Activated CD8-positive, alpha-beta T cell treated with anti-CD3 and anti-CD28 coated beads, Interleukin-2, amount 10 ng/mL, durations not matched to agents 7 days and 5 days (primary cell): ENCODE measurements at regions not wholly inside any gene's neighbourhood (a gene's known extent, or its start where the extent isn't known, plus 50 kb on each side); places are given as distances from the start of the nearest gene placed in this dataset.
"Not testable (repeated sequence)": the region's sequence is repeated elsewhere in the genome, so short reads cannot be mapped to it uniquely, and the experiment has no call there.

Experiments used
- ATAC-seq: fragments of 150-1000 bp; cut with Tn5 transposase; one replicate; pipeline ENCODE4 v1.10.0; 2021; ENCODE audit warnings: moderate library complexity
- CTCF ChIA-PET: fragments of 350-600 bp; sonication (Branson Sonifier 250); formaldehyde crosslinking; loops from one replicate; lab custom pipeline; 2021; ENCODE audit warnings: antibody characterized with exemption; lab: Charles Lee
- POLR2A ChIA-PET: fragments of 350-600 bp; sonication (Branson Sonifier 250); formaldehyde crosslinking; loops from one replicate; lab custom pipeline; 2021; ENCODE audit warnings: antibody characterized with exemption; lab: Charles Lee
- DNase-seq: peaks from one replicate; pipeline ENCODE4 v3.0.0-alpha.2; 2020
- H3K27ac Mint-ChIP-seq: one replicate; pipeline ENCODE4 v1.8.0; 2021; ENCODE audit warnings: mild to moderate bottlenecking, mixed read lengths
- H3K27me3 Mint-ChIP-seq: one replicate; pipeline ENCODE4 v1.8.0; 2021; ENCODE audit warnings: low read depth, mixed read lengths
- H3K36me3 Mint-ChIP-seq: one replicate; pipeline ENCODE4 v1.8.0; 2021; ENCODE audit warnings: low read depth, mixed read lengths
- H3K4me1 Mint-ChIP-seq: one replicate; pipeline ENCODE4 v1.8.0; 2021; ENCODE audit warnings: low read depth, mixed read lengths
- H3K4me3 Mint-ChIP-seq: one replicate; pipeline ENCODE4 v1.8.0; 2021; ENCODE audit warnings: mild to moderate bottlenecking, mixed read lengths
- H3K9me3 Mint-ChIP-seq: one replicate; pipeline ENCODE4 v1.8.0; 2022; ENCODE audit warnings: mixed read lengths; ENCODE audit not compliant: insufficient read depth

GRCh38 chr5:116887104-116887503 is 312.5 kb upstream of the SEMA6A start:
- ATAC-seq, result no peak
- Mint-ChIP-seq H3K27me3 (no peaks in the 10 kb centered on the region), H3K36me3 (no peaks in the 10 kb centered on the region), H3K27ac (no peak overlapping the region), H3K4me3 (no peak overlapping the region), H3K9me3 (no peaks in the 10 kb centered on the region), H3K4me1 (no peaks in the 10 kb centered on the region)
- CTCF ChIA-PET, result no interaction called here
- DNase-seq, result no peak
- POLR2A ChIA-PET, result no interaction called here

GRCh38 chr5:116885825-116886224 is 311.2 kb upstream of the SEMA6A start:
- H3K9me3 Mint-ChIP-seq, result no peaks in the 10 kb centered on the region
- ATAC-seq, result no peak
- no peak overlapping the region for H3K4me3 Mint-ChIP-seq
- H3K4me1 Mint-ChIP-seq, result no peaks in the 10 kb centered on the region
- H3K27me3 Mint-ChIP-seq, result no peaks in the 10 kb centered on the region
- ChIA-PET CTCF (no interaction called here), POLR2A (no interaction called here)
- DNase-seq, result no peak
- H3K36me3 Mint-ChIP-seq, result no peaks in the 10 kb centered on the region
- H3K27ac Mint-ChIP-seq, result no peak overlapping the region

GRCh38 chr5:116883875-116884274 is 309.3 kb upstream of the SEMA6A start:
- no peaks in the 10 kb centered on the region for H3K36me3 Mint-ChIP-seq
- H3K27ac Mint-ChIP-seq, result no peak overlapping the region
- DNase-seq (no peak), ATAC-seq (no peak)
- no peaks in the 10 kb centered on the region for H3K9me3 Mint-ChIP-seq
- no peak overlapping the region for H3K4me3 Mint-ChIP-seq
- ChIA-PET POLR2A (no interaction called here), CTCF (no interaction called here)
- no peaks in the 10 kb centered on the region for H3K27me3 Mint-ChIP-seq
- H3K4me1 Mint-ChIP-seq, result no peaks in the 10 kb centered on the region

- ATAC-seq (no peak), DNase-seq (no peak)
- ChIA-PET POLR2A (no interaction called here), CTCF (no interaction called here)
- H3K27ac Mint-ChIP-seq, result no peak overlapping the region
- no peaks in the 10 kb centered on the region for H3K27me3 Mint-ChIP-seq
- no peak overlapping the region for H3K4me3 Mint-ChIP-seq
- no peaks in the 10 kb centered on the region for H3K36me3 Mint-ChIP-seq
- no peaks in the 10 kb centered on the region for H3K9me3 Mint-ChIP-seq
- H3K4me1 Mint-ChIP-seq, result no peaks in the 10 kb centered on the region
Observed at GRCh38 chr5:116881921-116882531, 307.4 kb upstream of the SEMA6A start.

GRCh38 chr5:116880601-116881000 is 306.0 kb upstream of the SEMA6A start:
- no peak overlapping the region for H3K4me3 Mint-ChIP-seq
- no peaks in the 10 kb centered on the region for H3K9me3 Mint-ChIP-seq
- H3K4me1 Mint-ChIP-seq, result no peaks in the 10 kb centered on the region
- DNase-seq (no peak), ATAC-seq (no peak)
- no peaks in the 10 kb centered on the region for H3K27me3 Mint-ChIP-seq
- POLR2A ChIA-PET, result no interaction called here
- H3K27ac Mint-ChIP-seq, result no peak overlapping the region
- CTCF ChIA-PET, result no interaction called here
- H3K36me3 Mint-ChIP-seq, result no peaks in the 10 kb centered on the region

- Mint-ChIP-seq H3K36me3 (no peaks in the 10 kb centered on the region), H3K27me3 (no peaks in the 10 kb centered on the region), H3K9me3 (no peaks in the 10 kb centered on the region), H3K27ac (no peak overlapping the region), H3K4me1 (no peaks in the 10 kb centered on the region), H3K4me3 (no peak overlapping the region)
- ChIA-PET POLR2A (no interaction called here), CTCF (no interaction called here)
- no peak for ATAC-seq
- no peak for DNase-seq
Observed at GRCh38 chr5:116880150-116880549, 305.5 kb upstream of the SEMA6A start.

GRCh38 chr5:116876240-116876840 is 301.7 kb upstream of the SEMA6A start:
- H3K27me3 Mint-ChIP-seq, result no peaks in the 10 kb centered on the region
- no peaks in the 10 kb centered on the region for H3K36me3 Mint-ChIP-seq
- H3K4me3 Mint-ChIP-seq, result no peak overlapping the region
- ChIA-PET POLR2A (no interaction called here), CTCF (no interaction called here)
- H3K27ac Mint-ChIP-seq, result no peak overlapping the region
- no peaks in the 10 kb centered on the region for H3K4me1 Mint-ChIP-seq
- no peaks in the 10 kb centered on the region for H3K9me3 Mint-ChIP-seq
- DNase-seq, result no peak
- no peak for ATAC-seq

GRCh38 chr5:116872986-116873385 is 298.4 kb upstream of the SEMA6A start:
- H3K36me3 Mint-ChIP-seq, result no peaks in the 10 kb centered on the region
- ChIA-PET POLR2A (no interaction called here), CTCF (no interaction called here)
- no peaks in the 10 kb centered on the region for H3K27me3 Mint-ChIP-seq
- no peak overlapping the region for H3K4me3 Mint-ChIP-seq
- H3K27ac Mint-ChIP-seq, result no peak overlapping the region
- H3K4me1 Mint-ChIP-seq, result no peaks in the 10 kb centered on the region
- ATAC-seq, result no peak
- no peaks in the 10 kb centered on the region for H3K9me3 Mint-ChIP-seq
- DNase-seq, result no peak

GRCh38 chr5:116872486-116872885 is 297.9 kb upstream of the SEMA6A start:
- CTCF ChIA-PET, result no interaction called here
- POLR2A ChIA-PET, result no interaction called here
- ATAC-seq, result no peak
- Mint-ChIP-seq H3K4me3 (no peak overlapping the region), H3K9me3 (no peaks in the 10 kb centered on the region), H3K4me1 (no peaks in the 10 kb centered on the region), H3K27ac (no peak overlapping the region), H3K27me3 (no peaks in the 10 kb centered on the region), H3K36me3 (no peaks in the 10 kb centered on the region)
- no peak for DNase-seq

GRCh38 chr5:116867825-116868224 is 293.2 kb upstream of the SEMA6A start:
- H3K36me3 Mint-ChIP-seq, H3K9me3 Mint-ChIP-seq, H3K4me1 Mint-ChIP-seq, H3K27me3 Mint-ChIP-seq, DNase-seq, ATAC-seq, H3K4me3 Mint-ChIP-seq, H3K27ac Mint-ChIP-seq, POLR2A ChIA-PET, CTCF ChIA-PET: not testable (repeated sequence)

GRCh38 chr5:116865651-116866050 is 291.0 kb upstream of the SEMA6A start:
- ChIA-PET POLR2A (no interaction called here), CTCF (no interaction called here)
- Mint-ChIP-seq H3K27ac (no peak overlapping the region), H3K9me3 (no peaks in the 10 kb centered on the region), H3K4me3 (no peak overlapping the region), H3K27me3 (no peaks in the 10 kb centered on the region), H3K4me1 (no peaks in the 10 kb centered on the region), H3K36me3 (no peaks in the 10 kb centered on the region)
- ATAC-seq, result no peak
- DNase-seq, result no peak

GRCh38 chr5:116864838-116865190 is 290.2 kb upstream of the SEMA6A start:
- Mint-ChIP-seq H3K4me1 (no peaks in the 10 kb centered on the region), H3K4me3 (no peak overlapping the region), H3K27ac (no peak overlapping the region), H3K27me3 (no peaks in the 10 kb centered on the region), H3K9me3 (no peaks in the 10 kb centered on the region), H3K36me3 (no peaks in the 10 kb centered on the region)
- ChIA-PET POLR2A (no interaction called here), CTCF (no interaction called here)
- ATAC-seq (no peak), DNase-seq (no peak)
